SK-N-MC (cell line): ENCODE measurements at regions not wholly inside any gene's neighbourhood (a gene's known extent, or its start where the extent isn't known, plus 50 kb on each side); places are given as distances from the start of the nearest gene placed in this dataset.

ENCODE experiments used
- EZH2 ChIP-seq: fragments of 200-600 bp; sonication (generic); IDR thresholded peaks from one replicate; pipeline ENCODE4 v1.6.1; 2017; ENCODE audit warnings: antibody characterized with exemption
- POLR2AphosphoS5 ChIP-seq: IDR thresholded peaks from 2 replicates; pipeline ENCODE4 v1.6.1; 2012; ENCODE audit warnings: mild to moderate bottlenecking, low read depth, low read length, borderline replicate concordance

DNA sequence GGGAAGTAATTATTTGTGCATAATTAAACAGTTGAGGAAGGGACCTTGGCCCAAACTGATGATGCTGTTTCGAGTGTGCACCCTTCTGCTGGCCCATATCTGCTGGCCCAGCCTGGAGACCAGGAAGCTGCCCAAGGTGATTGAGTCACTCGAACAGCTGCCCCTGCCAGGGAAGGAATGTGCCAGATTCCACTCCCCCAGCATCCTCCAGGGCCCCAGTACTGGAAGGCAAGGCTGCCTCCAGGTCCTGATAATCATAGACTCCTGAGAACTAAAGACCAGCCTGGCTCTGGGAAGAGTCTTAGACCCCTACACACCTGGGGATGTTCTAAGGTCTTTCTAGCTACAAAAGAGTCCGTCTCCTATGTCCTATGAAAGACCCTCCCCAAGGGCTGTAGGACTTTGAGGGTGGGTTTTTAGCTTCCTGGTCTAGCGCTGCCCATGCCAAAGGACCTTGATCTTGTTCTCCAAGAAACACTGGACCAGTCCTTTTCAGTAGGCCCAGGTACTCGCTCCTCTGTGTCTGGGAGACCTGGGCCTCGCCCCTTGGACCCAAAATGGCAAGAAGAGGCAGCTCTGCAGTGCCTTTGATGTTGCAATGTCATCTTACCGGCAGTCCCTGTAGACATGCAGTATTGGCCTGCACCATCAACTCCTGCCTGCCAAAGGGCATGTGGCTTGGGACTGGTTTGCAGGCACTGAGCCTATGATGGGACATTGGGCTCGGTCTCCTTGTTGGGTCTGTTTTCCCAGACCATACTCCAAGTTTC is 103.2 kb upstream of the GPR26 start:
- TF ChIP-seq EZH2 (no peak), POLR2AphosphoS5 (no peak)
